Hepatocyte (in vitro differentiated cells): ENCODE measurements at regions not wholly inside any gene's neighbourhood (a gene's known extent, or its start where the extent isn't known, plus 50 kb on each side); places are given as distances from the start of the nearest gene placed in this dataset.

ENCODE experiments used
- DNase-seq: peaks from one replicate; pipeline ENCODE4 v3.0.0-alpha.2; 2016; ENCODE audit warnings: low spot score
- H2AFZ ChIP-seq: fragments of 200-600 bp; sonication (generic); 2 replicates; pipeline ENCODE4 v1.6.0; 2016; ENCODE audit warnings: antibody characterized with exemption, mild to moderate bottlenecking
- H3K27ac ChIP-seq: fragments of 200-600 bp; sonication (generic); 2 replicates; pipeline ENCODE4 v1.5.1; 2016; ENCODE audit warnings: mild to moderate bottlenecking
- H3K27me3 ChIP-seq: fragments of 200-600 bp; sonication (generic); 2 replicates; pipeline ENCODE4 v1.6.1; 2016
- H3K36me3 ChIP-seq: fragments of 200-600 bp; sonication (generic); replicated peaks from 2 replicates; pipeline ENCODE4 v1.5.1; 2016; ENCODE audit warnings: low read depth; ENCODE audit not compliant: insufficient read depth
- H3K4me1 ChIP-seq: fragments of 200-600 bp; sonication (generic); 2 replicates; pipeline ENCODE4 v1.5.1; 2016; ENCODE audit warnings: mild to moderate bottlenecking, moderate library complexity; ENCODE audit not compliant: insufficient read depth
- H3K4me2 ChIP-seq: fragments of 200-600 bp; sonication (generic); 2 replicates; pipeline ENCODE4 v1.6.0; 2016
- H3K4me3 ChIP-seq: fragments of 200-600 bp; sonication (generic); 2 replicates; pipeline ENCODE4 v1.5.1; 2016; ENCODE audit warnings: mild to moderate bottlenecking
- H3K79me2 ChIP-seq: fragments of 200-600 bp; sonication (generic); 2 replicates; pipeline ENCODE4 v1.6.0; 2017; ENCODE audit warnings: mild to moderate bottlenecking
- H3K9me2 ChIP-seq: fragments of 200-600 bp; sonication (generic); replicated peaks from 2 replicates; pipeline ENCODE4 v1.6.0; 2017; ENCODE audit warnings: mild to moderate bottlenecking; ENCODE audit not compliant: insufficient read depth
- H3K9me3 ChIP-seq: fragments of 200-600 bp; sonication (generic); 2 replicates; pipeline ENCODE4 v1.5.1; 2016; ENCODE audit warnings: low read depth, mild to moderate bottlenecking
- H4K20me1 ChIP-seq: fragments of 200-600 bp; sonication (generic); 2 replicates; pipeline ENCODE4 v1.6.0; 2016; ENCODE audit warnings: mild to moderate bottlenecking; ENCODE audit not compliant: insufficient read depth, poor library complexity, severe bottlenecking
- CTCF ChIP-seq: fragments of 200-600 bp; sonication (generic); IDR thresholded peaks from 2 replicates; pipeline ENCODE4 v1.5.1; 2016; ENCODE audit warnings: antibody characterized with exemption, mild to moderate bottlenecking; ENCODE audit not compliant: poor library complexity
- EZH2 ChIP-seq: fragments of 200-600 bp; sonication (generic); IDR thresholded peaks from 2 replicates; pipeline ENCODE4 v1.6.1; 2016; ENCODE audit warnings: antibody characterized with exemption, mild to moderate bottlenecking, borderline replicate concordance
- EZH2phosphoT487 ChIP-seq: fragments of 200-600 bp; sonication (generic); IDR thresholded peaks from one replicate; pipeline ENCODE4 v1.6.1; 2018; ENCODE audit warnings: antibody characterized with exemption, mild to moderate bottlenecking, low read depth, moderate library complexity; ENCODE audit not compliant: unreplicated experiment, severe bottlenecking
- WGBS: methylation state at CpG from one replicate; pipeline ENCODE4 v1.1.6; 2016; ENCODE audit warnings: low lambda C conversion rate; ENCODE audit errors: missing lambda C conversion rate; 5-methylcytosine and 5-hydroxymethylcytosine counted together

- 85% methylated on average over 2 of the region's 2 CpGs for WGBS
- no peaks in the 10 kb centered on the region for H3K9me2 ChIP-seq
Measured at GRCh38 chr10:58990693-58991092, 185.8 kb upstream of the PHYHIPL start.

GRCh38 chr10:58991856-58992255 is 184.6 kb upstream of the PHYHIPL start:
- Histone ChIP-seq H3K9me3 (no peaks in the 10 kb centered on the region), H3K27ac (no peak overlapping the region), H2AFZ (no peak overlapping the region), H3K4me2 (no peak overlapping the region), H3K27me3 (no peaks in the 10 kb centered on the region), H3K79me2 (no peaks in the 10 kb centered on the region), H3K4me1 (peaks cover 8% of the 10 kb centered on the region), H3K9me2 (no peaks in the 10 kb centered on the region), H4K20me1 (no peaks in the 10 kb centered on the region), H3K4me3 (no peak overlapping the region), H3K36me3 (no peaks in the 10 kb centered on the region)
- no peak for TF ChIP-seq EZH2phosphoT487
- DNase-seq = no peak

More at GRCh38 chr10:58990693-58991092, 185.8 kb upstream of the PHYHIPL start:
- Histone ChIP-seq H2AFZ (no peak overlapping the region), H3K79me2 (no peaks in the 10 kb centered on the region), H3K9me3 (no peaks in the 10 kb centered on the region), H3K4me3 (no peak overlapping the region), H3K4me1 (peaks cover 8% of the 10 kb centered on the region), H4K20me1 (no peaks in the 10 kb centered on the region), H3K4me2 (no peak overlapping the region), H3K27me3 (no peaks in the 10 kb centered on the region), H3K36me3 (no peaks in the 10 kb centered on the region), H3K27ac (no peak overlapping the region)
- TF ChIP-seq EZH2 (no peak), EZH2phosphoT487 (no peak), CTCF (no peak)
- no peak for DNase-seq

GRCh38 chr10:58992830-58993460 is 183.5 kb upstream of the PHYHIPL start:
- no peaks in the 10 kb centered on the region for H3K9me3 ChIP-seq
- H2AFZ ChIP-seq = no peak overlapping the region
- no peaks in the 10 kb centered on the region for H3K9me2 ChIP-seq
- TF ChIP-seq CTCF = no peak
- no peak for TF ChIP-seq EZH2phosphoT487
- no peak for TF ChIP-seq EZH2
- peak overlapping the region; percentile 44 for H3K27ac ChIP-seq
- peaks cover 8% of the 10 kb centered on the region for H3K4me1 ChIP-seq
- no peaks in the 10 kb centered on the region for H3K27me3 ChIP-seq
- no peaks in the 10 kb centered on the region for H4K20me1 ChIP-seq
- H3K4me2 ChIP-seq = no peak overlapping the region
- no peak for DNase-seq
- no peak overlapping the region for H3K4me3 ChIP-seq
- WGBS = 88% methylated on average over 4 of the region's 4 CpGs
- no peaks in the 10 kb centered on the region for H3K36me3 ChIP-seq
- H3K79me2 ChIP-seq = no peaks in the 10 kb centered on the region

- Histone ChIP-seq H3K79me2 (no peaks in the 10 kb centered on the region), H3K36me3 (no peaks in the 10 kb centered on the region), H3K4me1 (peaks cover 8% of the 10 kb centered on the region), H3K4me2 (peak overlapping the region; percentile 9), H4K20me1 (no peaks in the 10 kb centered on the region), H2AFZ (no peak overlapping the region), H3K4me3 (no peak overlapping the region), H3K27me3 (no peaks in the 10 kb centered on the region), H3K27ac (peak overlapping the region; percentile 44), H3K9me2 (no peaks in the 10 kb centered on the region), H3K9me3 (no peaks in the 10 kb centered on the region)
- no peak for TF ChIP-seq EZH2phosphoT487
- no peak for TF ChIP-seq EZH2
- TF ChIP-seq CTCF = no peak
- DNase-seq = no peak
- WGBS = 74% methylated on average over 7 of the region's 7 CpGs
Measured at GRCh38 chr10:58993480-58994221, 182.8 kb upstream of the PHYHIPL start.
